ENCODE measurements at regions not wholly inside any gene's neighbourhood (a gene's known extent, or its start where the extent isn't known, plus 50 kb on each side); places are given as distances from the start of the nearest gene placed in this dataset.

DNA sequence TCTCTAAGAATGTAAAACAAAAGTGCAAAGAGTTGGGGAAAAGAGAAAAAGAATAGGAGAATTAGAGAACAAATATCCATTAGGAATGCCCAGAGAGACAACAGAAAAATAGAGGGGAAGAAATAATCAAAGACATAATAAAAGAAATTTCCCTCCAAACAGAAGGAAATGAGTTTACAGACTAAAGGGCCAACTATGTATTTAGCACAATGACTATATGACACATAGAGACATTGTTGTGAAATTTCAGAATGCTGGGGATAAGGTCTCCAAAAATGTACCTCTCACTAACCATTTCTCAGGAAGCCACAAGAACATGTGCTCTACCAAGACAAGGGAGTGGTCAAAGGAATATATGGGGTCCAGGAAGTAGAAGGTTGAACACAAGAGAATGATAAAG is 121.0 kb upstream of the ACSL4 start:
- no peaks in the 10 kb centered on the region for H3K4me1 ChIP-seq
- no peak for DNase-seq
- H3K27me3 ChIP-seq, result no peaks in the 10 kb centered on the region
- no peak overlapping the region for H3K27ac ChIP-seq
- TF ChIP-seq CTCF (IDR thresholded peaks at IDR 0.05) (no peak), POLR2A (IDR thresholded peaks at IDR 0.05) (no peak)
- no peak overlapping the region for H3K4me3 ChIP-seq
- H3K36me3 ChIP-seq, result no peaks in the 10 kb centered on the region
- no peaks in the 10 kb centered on the region for H3K9me3 ChIP-seq

- H3K4me3 ChIP-seq, result no peak overlapping the region
- no peak for DNase-seq
- TF ChIP-seq POLR2A (IDR thresholded peaks at IDR 0.05) (no peak), CTCF (IDR thresholded peaks at IDR 0.05) (no peak)
These were observed 122.4 kb upstream of the ACSL4 start for GRCh38 chrX:109855501-109855900.

GRCh38 chrX:109856974-109857373 is 123.9 kb upstream of the ACSL4 start:
- no peaks in the 10 kb centered on the region for H3K9me3 ChIP-seq
- no peak overlapping the region for H3K27ac ChIP-seq
- H3K27me3 ChIP-seq, result no peaks in the 10 kb centered on the region
- DNase-seq, result no peak
- no peaks in the 10 kb centered on the region for H3K36me3 ChIP-seq
- TF ChIP-seq CTCF (IDR thresholded peaks at IDR 0.05) (peak; percentile 61 to 82 (median 74)), POLR2A (IDR thresholded peaks at IDR 0.05) (no peak)
- no peak overlapping the region for H3K4me3 ChIP-seq
- no peaks in the 10 kb centered on the region for H3K4me1 ChIP-seq

More at GRCh38 chrX:109855501-109855900, 122.4 kb upstream of the ACSL4 start:
- H3K27me3 ChIP-seq, result no peaks in the 10 kb centered on the region
- H3K9me3 ChIP-seq, result no peaks in the 10 kb centered on the region
- no peaks in the 10 kb centered on the region for H3K4me1 ChIP-seq
- H3K36me3 ChIP-seq, result no peaks in the 10 kb centered on the region
- no peak overlapping the region for H3K27ac ChIP-seq

DNA sequence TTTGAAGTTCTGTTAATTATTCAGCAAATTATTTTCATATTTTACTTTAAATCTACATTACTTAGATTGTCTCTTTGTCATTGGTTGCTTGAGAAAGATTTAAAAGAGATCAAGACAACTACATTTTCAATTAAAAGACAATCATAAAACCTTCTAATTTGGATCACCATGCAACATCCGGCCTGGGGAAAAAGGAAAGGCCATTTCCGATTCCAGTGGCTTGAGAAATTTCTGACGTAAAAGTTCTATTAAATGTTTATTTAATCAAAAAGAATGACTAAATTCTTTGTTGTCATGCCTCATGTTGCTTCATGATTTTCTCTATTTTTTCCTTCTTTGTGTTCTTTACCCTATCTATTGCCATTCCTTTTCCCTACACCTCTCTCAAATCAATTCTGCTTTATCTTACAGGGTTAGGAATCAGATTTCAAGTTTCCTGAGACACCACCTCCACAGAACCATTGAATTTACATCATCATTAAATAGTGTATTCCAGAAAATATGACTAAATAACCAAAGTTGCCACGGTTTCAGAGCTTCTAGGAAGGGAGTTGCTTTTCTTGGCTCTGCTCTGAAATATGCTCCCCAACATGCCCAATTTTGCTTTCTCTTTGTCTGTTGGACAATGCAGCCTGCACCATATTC is 124.6 kb upstream of the ACSL4 start:
- Histone ChIP-seq H3K9me3 (no peaks in the 10 kb centered on the region), H3K27ac (no peak overlapping the region), H3K27me3 (no peaks in the 10 kb centered on the region), H3K36me3 (no peaks in the 10 kb centered on the region), H3K4me3 (no peak overlapping the region), H3K4me1 (no peaks in the 10 kb centered on the region)
- DNase-seq, result no peak
- TF ChIP-seq POLR2A (IDR thresholded peaks at IDR 0.05) (no peak), CTCF (IDR thresholded peaks at IDR 0.05) (no peak)

DNA sequence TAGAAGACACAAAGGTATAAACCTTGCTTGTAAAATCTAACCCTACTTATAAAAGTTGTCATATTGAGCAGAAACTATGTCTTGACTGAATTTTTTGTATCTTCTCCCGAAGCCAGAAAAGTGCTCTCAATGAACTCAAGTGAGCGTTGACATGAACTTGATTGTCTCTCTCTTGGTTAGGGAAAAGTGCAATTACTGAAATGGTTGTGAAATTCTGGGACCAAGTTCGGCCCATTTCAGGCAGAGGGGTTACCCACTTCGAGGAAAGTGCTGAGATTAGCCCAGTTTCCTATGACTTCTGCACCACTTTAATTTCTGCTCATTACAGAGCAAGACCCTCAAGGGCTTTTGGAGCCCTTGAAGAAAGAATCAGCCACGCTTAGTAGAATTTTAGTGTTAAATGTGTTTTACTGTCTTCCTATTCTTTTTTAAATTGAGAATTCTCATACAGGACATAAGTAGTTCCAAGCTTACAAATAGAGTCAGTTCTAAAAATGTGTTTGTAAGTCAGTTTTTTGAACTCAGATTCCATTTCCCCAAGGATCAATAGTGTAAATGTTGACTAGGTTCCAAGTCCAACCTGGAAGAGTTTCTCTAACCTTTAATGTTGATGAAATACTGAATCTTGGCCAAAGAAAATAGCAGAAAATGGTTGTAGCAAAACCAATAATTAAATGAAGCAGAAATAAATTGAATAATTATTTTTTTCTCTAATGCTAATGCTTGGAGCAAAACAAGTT is 125.7 kb upstream of the ACSL4 start:
- Histone ChIP-seq H3K4me1 (no peaks in the 10 kb centered on the region), H3K27ac (no peak overlapping the region), H3K4me3 (no peak overlapping the region), H3K36me3 (no peaks in the 10 kb centered on the region), H3K9me3 (no peaks in the 10 kb centered on the region), H3K27me3 (no peaks in the 10 kb centered on the region)
- TF ChIP-seq CTCF (IDR thresholded peaks at IDR 0.05) (no peak), POLR2A (IDR thresholded peaks at IDR 0.05) (no peak)
- no peak for DNase-seq
